Keratinocyte (primary cell): ENCODE measurements at regions not wholly inside any gene's neighbourhood (a gene's known extent, or its start where the extent isn't known, plus 50 kb on each side); places are given as distances from the start of the nearest gene placed in this dataset.

Experiments used
- DNase-seq: peaks from one replicate; pipeline ENCODE4 v3.0.0-alpha.2; 2011; ENCODE audit warnings: low read depth, missing footprints, low spot score
- FAIRE-seq: peaks from 2 replicates; lab custom pipeline; 2011; peaks lifted over from hg19 to GRCh38; lab: Jason Lieb, UNC
- H2AFZ ChIP-seq: 2 replicates; pipeline ENCODE4 v1.6.0; 2012; ENCODE audit warnings: low read length, control low read depth, inconsistent platforms; ENCODE audit not compliant: control insufficient read depth
- H3K27ac ChIP-seq: 2 replicates; pipeline ENCODE4 v1.5.1; 2011; ENCODE audit warnings: low read length; ENCODE audit not compliant: control insufficient read depth, insufficient read depth
- H3K27me3 ChIP-seq: 3 replicates; pipeline ENCODE4 v1.6.0; 2011; ENCODE audit warnings: low read length; ENCODE audit not compliant: control insufficient read depth, insufficient read depth; ENCODE audit errors: extremely low read depth
- H3K36me3 ChIP-seq, 2 experiments: 2 replicates in 1 of 2; 3 replicates in 1 of 2; pipeline ENCODE4 v1.5.1; 2011; ENCODE audit warnings: low read length in 2 of 2, mild to moderate bottlenecking in 1 of 2; ENCODE audit not compliant: control insufficient read depth in 2 of 2, insufficient read depth in 2 of 2; ENCODE audit errors: extremely low read depth in 1 of 2
- H3K4me1 ChIP-seq: 3 replicates; pipeline ENCODE4 v1.5.1; 2011; ENCODE audit warnings: low read length; ENCODE audit not compliant: control insufficient read depth, insufficient read depth; ENCODE audit errors: extremely low read depth
- H3K4me2 ChIP-seq: 3 replicates; pipeline ENCODE4 v1.6.0; 2011; ENCODE audit warnings: low read depth, low read length; ENCODE audit not compliant: control insufficient read depth, insufficient read depth; ENCODE audit errors: extremely low read depth
- H3K4me3 ChIP-seq, 3 experiments: fragments of 200-600 bp in 1 of 3; sonication (generic) in 1 of 3; 2 replicates in 2 of 3; 3 replicates in 1 of 3; pipeline ENCODE4 v1.5.1; 2011 to 2016; ENCODE audit warnings: low read length in 3 of 3, mild to moderate bottlenecking in 3 of 3, control low read depth in 2 of 3, inconsistent platforms in 1 of 3, low read depth in 1 of 3, mixed read lengths in 1 of 3, mixed run types in 1 of 3, moderate library complexity in 1 of 3; ENCODE audit not compliant: control insufficient read depth in 2 of 3, insufficient read depth in 2 of 3; ENCODE audit errors: extremely low read depth in 1 of 3
- H3K79me2 ChIP-seq: 2 replicates; pipeline ENCODE4 v1.6.0; 2012; ENCODE audit warnings: low read length; ENCODE audit not compliant: control insufficient read depth, insufficient read depth
- H3K9ac ChIP-seq: 3 replicates; pipeline ENCODE4 v1.6.0; 2011; ENCODE audit warnings: low read length; ENCODE audit not compliant: control insufficient read depth, insufficient read depth; ENCODE audit errors: extremely low read depth
- H3K9me1 ChIP-seq: 3 replicates; pipeline ENCODE4 v1.6.0; 2011; ENCODE audit warnings: low read length; ENCODE audit not compliant: control insufficient read depth, insufficient read depth; ENCODE audit errors: extremely low read depth
- H3K9me3 ChIP-seq: 2 replicates; pipeline ENCODE4 v1.5.1; 2012; ENCODE audit warnings: low read depth, low read length; ENCODE audit not compliant: control insufficient read depth
- H4K20me1 ChIP-seq: 3 replicates; pipeline ENCODE4 v1.6.0; 2011; ENCODE audit warnings: low read length; ENCODE audit not compliant: control insufficient read depth, insufficient read depth; ENCODE audit errors: extremely low read depth
- CTCF ChIP-seq, 3 experiments: IDR thresholded peaks in 1 of 3; conservative IDR thresholded peaks in 1 of 3; optimal IDR thresholded peaks in 1 of 3; 2 replicates in 2 of 3; 3 replicates in 1 of 3; pipeline versions ENCODE3 to v1.5.1; 2011; ENCODE audit warnings: low read length in 3 of 3, mild to moderate bottlenecking in 3 of 3, moderate library complexity in 2 of 3, control low read depth in 1 of 3, inconsistent platforms in 1 of 3; ENCODE audit not compliant: insufficient read depth in 2 of 3; ENCODE audit errors: extremely low read depth in 1 of 3
- EZH2 ChIP-seq: IDR thresholded peaks from one replicate; pipeline ENCODE4 v1.6.1; 2012; ENCODE audit warnings: inconsistent platforms, mild to moderate bottlenecking, low read length, moderate library complexity
- dilution Hi-C: fragments of 300-500 bp; cut with MboI; formaldehyde crosslinking; loops from one replicate; pipeline ENCODE4 v1.7.0; 2020; ENCODE audit warnings: low sequenced_read_pairs; ENCODE audit not compliant: extremely low pct_ligation_motif_present

- H3K9ac ChIP-seq: no peak overlapping the region
- FAIRE-seq: no peak
- no peaks in the 10 kb centered on the region for H3K79me2 ChIP-seq
- no peaks in the 10 kb centered on the region for H3K9me3 ChIP-seq
- no peaks in the 10 kb centered on the region for H3K9me1 ChIP-seq
- no peak for DNase-seq
- dilution Hi-C loops: no loop called here
- H4K20me1 ChIP-seq: no peaks in the 10 kb centered on the region
- no peak overlapping the region for H3K27ac ChIP-seq
- no peak overlapping the region for H2AFZ ChIP-seq
- no peaks in the 10 kb centered on the region for H3K36me3 ChIP-seq
- H3K4me3 ChIP-seq: no peak overlapping the region
- no peak overlapping the region for H3K4me2 ChIP-seq
- no peaks in the 10 kb centered on the region for H3K4me1 ChIP-seq
- H3K27me3 ChIP-seq: no peaks in the 10 kb centered on the region
- TF ChIP-seq CTCF (optimal IDR thresholded peaks at IDR 0.05 in 1 of 3, IDR thresholded peaks at IDR 0.05 in 1 of 3, conservative IDR thresholded peaks at IDR 0.05 in 1 of 3; ENCODE audit: extremely low read depth in 1 of 3, insufficient read depth in 2 of 3, low read length in 3 of 3): peak; percentile 73 to 89 (median 86)
- no peak for TF ChIP-seq EZH2
These were observed 637.6 kb upstream of the ARGLU1 start for GRCh38 chr13:107205318-107206104.

GRCh38 chr13:107203146-107203847, 635.4 kb upstream of the ARGLU1 start:
- DNase-seq (no peak), FAIRE-seq (no peak)
- H3K79me2 ChIP-seq: no peaks in the 10 kb centered on the region
- no peaks in the 10 kb centered on the region for H3K9me1 ChIP-seq
- no peak overlapping the region for H3K4me3 ChIP-seq
- dilution Hi-C loops: no loop called here
- no peaks in the 10 kb centered on the region for H3K36me3 ChIP-seq
- H3K27me3 ChIP-seq: no peaks in the 10 kb centered on the region
- TF ChIP-seq EZH2: no peak
- no peak for TF ChIP-seq CTCF (optimal IDR thresholded peaks at IDR 0.05 in 1 of 3, IDR thresholded peaks at IDR 0.05 in 1 of 3, conservative IDR thresholded peaks at IDR 0.05 in 1 of 3; ENCODE audit: extremely low read depth in 1 of 3, insufficient read depth in 2 of 3, low read length in 3 of 3)
- H3K27ac ChIP-seq: no peak overlapping the region
- H3K4me1 ChIP-seq: no peaks in the 10 kb centered on the region
- H3K9me3 ChIP-seq: no peaks in the 10 kb centered on the region
- H3K9ac ChIP-seq: no peak overlapping the region
- H3K4me2 ChIP-seq: no peak overlapping the region
- no peaks in the 10 kb centered on the region for H4K20me1 ChIP-seq
- no peak overlapping the region for H2AFZ ChIP-seq
